ENCODE measurements at regions not wholly inside any gene's neighbourhood (a gene's known extent, or its start where the extent isn't known, plus 50 kb on each side); places are given as distances from the start of the nearest gene placed in this dataset.

DNA sequence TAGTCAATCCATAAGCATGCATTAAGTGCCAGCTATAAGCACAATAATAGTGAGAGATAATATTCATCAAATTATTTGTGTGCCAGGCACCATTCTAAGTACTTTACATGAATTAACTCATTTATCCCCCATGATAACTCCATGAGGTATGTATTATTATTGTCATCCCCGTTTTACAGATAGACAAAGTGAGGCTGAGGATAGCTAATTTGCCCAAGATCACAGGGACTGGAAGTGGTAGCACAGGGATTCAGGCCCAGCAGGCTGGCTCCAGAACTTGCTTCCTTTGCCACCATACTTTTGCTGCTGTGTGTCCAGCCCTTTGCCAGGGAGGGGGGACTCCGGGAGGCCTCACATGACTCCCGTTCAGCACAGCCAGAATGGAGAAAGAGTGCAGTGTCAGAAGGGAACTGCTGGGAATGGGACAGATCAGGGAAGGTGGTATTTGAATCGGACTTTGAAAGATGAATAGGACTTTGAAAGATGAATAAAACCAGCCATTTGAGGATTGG is 128.0 kb upstream of the PWP1 start:
- no peak for ATAC-seq
- H3K27me3 Mint-ChIP-seq (ENCODE audit: insufficient read depth, low read depth, poor library complexity): peaks cover 3% of the 10 kb centered on the region

More for the DNA sequence above, 128.0 kb upstream of the PWP1 start:
- TF ChIP-seq JUNB (IDR thresholded peaks at IDR 0.05; ENCODE audit: unreplicated experiment): no peak
- no peak for TF ChIP-seq STAT1 (IDR thresholded peaks at IDR 0.05; ENCODE audit: unreplicated experiment)
- no peak for TF ChIP-seq EZH2phosphoT487 (IDR thresholded peaks at IDR 0.05; ENCODE audit: unreplicated experiment)
- TF ChIP-seq, protein P1, sequence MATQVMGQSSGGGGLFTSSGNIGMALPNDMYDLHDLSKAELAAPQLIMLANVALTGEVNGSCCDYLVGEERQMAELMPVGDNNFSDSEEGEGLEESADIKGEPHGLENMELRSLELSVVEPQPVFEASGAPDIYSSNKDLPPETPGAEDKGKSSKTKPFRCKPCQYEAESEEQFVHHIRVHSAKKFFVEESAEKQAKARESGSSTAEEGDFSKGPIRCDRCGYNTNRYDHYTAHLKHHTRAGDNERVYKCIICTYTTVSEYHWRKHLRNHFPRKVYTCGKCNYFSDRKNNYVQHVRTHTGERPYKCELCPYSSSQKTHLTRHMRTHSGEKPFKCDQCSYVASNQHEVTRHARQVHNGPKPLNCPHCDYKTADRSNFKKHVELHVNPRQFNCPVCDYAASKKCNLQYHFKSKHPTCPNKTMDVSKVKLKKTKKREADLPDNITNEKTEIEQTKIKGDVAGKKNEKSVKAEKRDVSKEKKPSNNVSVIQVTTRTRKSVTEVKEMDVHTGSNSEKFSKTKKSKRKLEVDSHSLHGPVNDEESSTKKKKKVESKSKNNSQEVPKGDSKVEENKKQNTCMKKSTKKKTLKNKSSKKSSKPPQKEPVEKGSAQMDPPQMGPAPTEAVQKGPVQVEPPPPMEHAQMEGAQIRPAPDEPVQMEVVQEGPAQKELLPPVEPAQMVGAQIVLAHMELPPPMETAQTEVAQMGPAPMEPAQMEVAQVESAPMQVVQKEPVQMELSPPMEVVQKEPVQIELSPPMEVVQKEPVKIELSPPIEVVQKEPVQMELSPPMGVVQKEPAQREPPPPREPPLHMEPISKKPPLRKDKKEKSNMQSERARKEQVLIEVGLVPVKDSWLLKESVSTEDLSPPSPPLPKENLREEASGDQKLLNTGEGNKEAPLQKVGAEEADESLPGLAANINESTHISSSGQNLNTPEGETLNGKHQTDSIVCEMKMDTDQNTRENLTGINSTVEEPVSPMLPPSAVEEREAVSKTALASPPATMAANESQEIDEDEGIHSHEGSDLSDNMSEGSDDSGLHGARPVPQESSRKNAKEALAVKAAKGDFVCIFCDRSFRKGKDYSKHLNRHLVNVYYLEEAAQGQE (IDR thresholded peaks at IDR 0.05; ENCODE audit: unreplicated experiment): no peak
- no peak for TF ChIP-seq CREB1 (CRISPR knock-in tag; IDR thresholded peaks at IDR 0.05; ENCODE audit: low read depth)
- TF ChIP-seq ZNF114 (CRISPR knock-in tag; IDR thresholded peaks at IDR 0.05): no peak
- TF ChIP-seq NANOG (IDR thresholded peaks at IDR 0.05; ENCODE audit: borderline replicate concordance): no peak
- TF ChIP-seq, protein P2, sequence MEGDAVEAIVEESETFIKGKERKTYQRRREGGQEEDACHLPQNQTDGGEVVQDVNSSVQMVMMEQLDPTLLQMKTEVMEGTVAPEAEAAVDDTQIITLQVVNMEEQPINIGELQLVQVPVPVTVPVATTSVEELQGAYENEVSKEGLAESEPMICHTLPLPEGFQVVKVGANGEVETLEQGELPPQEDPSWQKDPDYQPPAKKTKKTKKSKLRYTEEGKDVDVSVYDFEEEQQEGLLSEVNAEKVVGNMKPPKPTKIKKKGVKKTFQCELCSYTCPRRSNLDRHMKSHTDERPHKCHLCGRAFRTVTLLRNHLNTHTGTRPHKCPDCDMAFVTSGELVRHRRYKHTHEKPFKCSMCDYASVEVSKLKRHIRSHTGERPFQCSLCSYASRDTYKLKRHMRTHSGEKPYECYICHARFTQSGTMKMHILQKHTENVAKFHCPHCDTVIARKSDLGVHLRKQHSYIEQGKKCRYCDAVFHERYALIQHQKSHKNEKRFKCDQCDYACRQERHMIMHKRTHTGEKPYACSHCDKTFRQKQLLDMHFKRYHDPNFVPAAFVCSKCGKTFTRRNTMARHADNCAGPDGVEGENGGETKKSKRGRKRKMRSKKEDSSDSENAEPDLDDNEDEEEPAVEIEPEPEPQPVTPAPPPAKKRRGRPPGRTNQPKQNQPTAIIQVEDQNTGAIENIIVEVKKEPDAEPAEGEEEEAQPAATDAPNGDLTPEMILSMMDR (conservative IDR thresholded peaks at IDR 0.05; ENCODE audit: low read depth in 2 of 2): no peak
- no peak for TF ChIP-seq POLR2AphosphoS5 (IDR thresholded peaks at IDR 0.05; ENCODE audit: low read depth)
- TF ChIP-seq ZNF331 (CRISPR knock-in tag; IDR thresholded peaks at IDR 0.05; ENCODE audit: low read depth): no peak
- TF ChIP-seq EZH2 (IDR thresholded peaks at IDR 0.05; ENCODE audit: low read depth, unreplicated experiment): no peak
- TF ChIP-seq, protein P3, sequence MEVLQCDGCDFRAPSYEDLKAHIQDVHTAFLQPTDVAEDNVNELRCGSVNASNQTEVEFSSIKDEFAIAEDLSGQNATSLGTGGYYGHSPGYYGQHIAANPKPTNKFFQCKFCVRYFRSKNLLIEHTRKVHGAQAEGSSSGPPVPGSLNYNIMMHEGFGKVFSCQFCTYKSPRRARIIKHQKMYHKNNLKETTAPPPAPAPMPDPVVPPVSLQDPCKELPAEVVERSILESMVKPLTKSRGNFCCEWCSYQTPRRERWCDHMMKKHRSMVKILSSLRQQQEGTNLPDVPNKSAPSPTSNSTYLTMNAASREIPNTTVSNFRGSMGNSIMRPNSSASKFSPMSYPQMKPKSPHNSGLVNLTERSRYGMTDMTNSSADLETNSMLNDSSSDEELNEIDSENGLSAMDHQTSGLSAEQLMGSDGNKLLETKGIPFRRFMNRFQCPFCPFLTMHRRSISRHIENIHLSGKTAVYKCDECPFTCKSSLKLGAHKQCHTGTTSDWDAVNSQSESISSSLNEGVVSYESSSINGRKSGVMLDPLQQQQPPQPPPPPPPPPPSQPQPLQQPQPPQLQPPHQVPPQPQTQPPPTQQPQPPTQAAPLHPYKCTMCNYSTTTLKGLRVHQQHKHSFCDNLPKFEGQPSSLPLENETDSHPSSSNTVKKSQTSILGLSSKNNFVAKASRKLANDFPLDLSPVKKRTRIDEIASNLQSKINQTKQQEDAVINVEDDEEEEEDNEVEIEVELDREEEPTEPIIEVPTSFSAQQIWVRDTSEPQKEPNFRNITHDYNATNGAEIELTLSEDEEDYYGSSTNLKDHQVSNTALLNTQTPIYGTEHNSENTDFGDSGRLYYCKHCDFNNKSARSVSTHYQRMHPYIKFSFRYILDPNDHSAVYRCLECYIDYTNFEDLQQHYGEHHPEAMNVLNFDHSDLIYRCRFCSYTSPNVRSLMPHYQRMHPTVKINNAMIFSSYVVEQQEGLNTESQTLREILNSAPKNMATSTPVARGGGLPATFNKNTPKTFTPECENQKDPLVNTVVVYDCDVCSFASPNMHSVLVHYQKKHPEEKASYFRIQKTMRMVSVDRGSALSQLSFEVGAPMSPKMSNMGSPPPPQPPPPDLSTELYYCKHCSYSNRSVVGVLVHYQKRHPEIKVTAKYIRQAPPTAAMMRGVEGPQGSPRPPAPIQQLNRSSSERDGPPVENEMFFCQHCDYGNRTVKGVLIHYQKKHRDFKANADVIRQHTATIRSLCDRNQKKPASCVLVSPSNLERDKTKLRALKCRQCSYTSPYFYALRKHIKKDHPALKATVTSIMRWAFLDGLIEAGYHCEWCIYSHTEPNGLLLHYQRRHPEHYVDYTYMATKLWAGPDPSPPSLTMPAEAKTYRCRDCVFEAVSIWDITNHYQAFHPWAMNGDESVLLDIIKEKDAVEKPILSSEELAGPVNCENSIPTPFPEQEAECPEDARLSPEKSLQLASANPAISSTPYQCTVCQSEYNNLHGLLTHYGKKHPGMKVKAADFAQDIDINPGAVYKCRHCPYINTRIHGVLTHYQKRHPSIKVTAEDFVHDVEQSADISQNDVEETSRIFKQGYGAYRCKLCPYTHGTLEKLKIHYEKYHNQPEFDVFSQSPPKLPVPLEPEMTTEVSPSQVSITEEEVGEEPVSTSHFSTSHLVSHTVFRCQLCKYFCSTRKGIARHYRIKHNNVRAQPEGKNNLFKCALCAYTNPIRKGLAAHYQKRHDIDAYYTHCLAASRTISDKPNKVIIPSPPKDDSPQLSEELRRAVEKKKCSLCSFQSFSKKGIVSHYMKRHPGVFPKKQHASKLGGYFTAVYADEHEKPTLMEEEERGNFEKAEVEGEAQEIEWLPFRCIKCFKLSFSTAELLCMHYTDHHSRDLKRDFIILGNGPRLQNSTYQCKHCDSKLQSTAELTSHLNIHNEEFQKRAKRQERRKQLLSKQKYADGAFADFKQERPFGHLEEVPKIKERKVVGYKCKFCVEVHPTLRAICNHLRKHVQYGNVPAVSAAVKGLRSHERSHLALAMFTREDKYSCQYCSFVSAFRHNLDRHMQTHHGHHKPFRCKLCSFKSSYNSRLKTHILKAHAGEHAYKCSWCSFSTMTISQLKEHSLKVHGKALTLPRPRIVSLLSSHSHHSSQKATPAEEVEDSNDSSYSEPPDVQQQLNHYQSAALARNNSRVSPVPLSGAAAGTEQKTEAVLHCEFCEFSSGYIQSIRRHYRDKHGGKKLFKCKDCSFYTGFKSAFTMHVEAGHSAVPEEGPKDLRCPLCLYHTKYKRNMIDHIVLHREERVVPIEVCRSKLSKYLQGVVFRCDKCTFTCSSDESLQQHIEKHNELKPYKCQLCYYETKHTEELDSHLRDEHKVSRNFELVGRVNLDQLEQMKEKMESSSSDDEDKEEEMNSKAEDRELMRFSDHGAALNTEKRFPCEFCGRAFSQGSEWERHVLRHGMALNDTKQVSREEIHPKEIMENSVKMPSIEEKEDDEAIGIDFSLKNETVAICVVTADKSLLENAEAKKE (CRISPR knock-in tag; IDR thresholded peaks at IDR 0.05): no peak
- TF ChIP-seq, protein P4, sequence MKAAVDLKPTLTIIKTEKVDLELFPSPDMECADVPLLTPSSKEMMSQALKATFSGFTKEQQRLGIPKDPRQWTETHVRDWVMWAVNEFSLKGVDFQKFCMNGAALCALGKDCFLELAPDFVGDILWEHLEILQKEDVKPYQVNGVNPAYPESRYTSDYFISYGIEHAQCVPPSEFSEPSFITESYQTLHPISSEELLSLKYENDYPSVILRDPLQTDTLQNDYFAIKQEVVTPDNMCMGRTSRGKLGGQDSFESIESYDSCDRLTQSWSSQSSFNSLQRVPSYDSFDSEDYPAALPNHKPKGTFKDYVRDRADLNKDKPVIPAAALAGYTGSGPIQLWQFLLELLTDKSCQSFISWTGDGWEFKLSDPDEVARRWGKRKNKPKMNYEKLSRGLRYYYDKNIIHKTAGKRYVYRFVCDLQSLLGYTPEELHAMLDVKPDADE (IDR thresholded peaks at IDR 0.05): no peak
- H3K36me3 Mint-ChIP-seq (ENCODE audit: low read depth): no peaks in the 10 kb centered on the region
- H3K4me3 ChIP-seq: no peak overlapping the region
- H3K36me3 ChIP-seq (ENCODE audit: insufficient read depth): no peaks in the 10 kb centered on the region
- H4K20me1 ChIP-seq (replicated peaks; ENCODE audit: insufficient read depth): no peaks in the 10 kb centered on the region
- H3K79me2 ChIP-seq (replicated peaks; ENCODE audit: insufficient read depth): no peaks in the 10 kb centered on the region
- no peak overlapping the region for H3K4me3 Mint-ChIP-seq
- no peak overlapping the region for H3K27ac ChIP-seq (ENCODE audit: low read depth)
- peaks cover 8% of the 10 kb centered on the region; the same call in 2 of the 3 replicates for H3K9me3 Mint-ChIP-seq
- H3K27me3 ChIP-seq (ENCODE audit: insufficient read depth): no peaks in the 10 kb centered on the region
- no peak for DNase-seq (ENCODE audit: low spot score)
- H3K4me1 ChIP-seq (ENCODE audit: insufficient read depth): no peaks in the 10 kb centered on the region
- H3F3A ChIP-seq (replicated peaks; ENCODE audit: low read depth): no peaks in the 10 kb centered on the region
- peaks cover 10% of the 10 kb centered on the region for H3K4me1 Mint-ChIP-seq
- no peak overlapping the region for H2AFZ ChIP-seq
- H3K9me2 ChIP-seq (ENCODE audit: insufficient read depth): no peaks in the 10 kb centered on the region
- no peak overlapping the region for H3K4me2 ChIP-seq
- no peak overlapping the region for H3K27ac Mint-ChIP-seq

Measured in GM23338 (cell line).